HCT116 (cell line): ENCODE measurements at regions not wholly inside any gene's neighbourhood (a gene's known extent, or its start where the extent isn't known, plus 50 kb on each side); places are given as distances from the start of the nearest gene placed in this dataset.

Experiments
- ATAC-seq: fragments of 200-7000 bp; cut with Tn5 transposase; 2 replicates; pipeline ENCODE4 v1.9.1; 2020; ENCODE audit warnings: mild to moderate bottlenecking, moderate library complexity
- BruUV-seq: library from RNA; stranded (reverse); fragments of 400-500 nt; replicated peaks from 2 replicates; lab custom pipeline; 2021; lab: Mats Ljungman, UMichigan
- CTCF ChIA-PET: fragments of 300-600 bp; sonication (Branson Sonifier 250); formaldehyde crosslinking; loops from one replicate; lab custom pipeline; 2021; ENCODE audit warnings: antibody characterized with exemption; lab: Charles Lee
- POLR2A ChIA-PET: fragments of 300-600, 350-600 bp; sonication (Branson Sonifier 250); formaldehyde crosslinking; loops from one replicate; lab custom pipeline; 2021; ENCODE audit warnings: antibody characterized with exemption; lab: Charles Lee
- RAD21 ChIA-PET, 2 experiments: fragments of 300-600 bp; sonication (Branson Sonifier 250); formaldehyde crosslinking; loops; one replicate each; lab custom pipeline; 2023; ENCODE audit warnings: low total read pairs in 2 of 2; ENCODE audit not compliant: uncharacterized antibody in 2 of 2, unreplicated experiment in 2 of 2, low non-redundant PET in 1 of 2; lab: Charles Lee
- DNase-seq: peaks from one replicate; pipeline ENCODE4 v3.0.0-alpha.2; 2010; ENCODE audit warnings: low read depth, low spot score
- H2AFZ ChIP-seq: fragments of 200-600 bp; shearing (Covaris generic), sonication (generic); 2 replicates; pipeline ENCODE4 v1.6.1; 2017; ENCODE audit warnings: low read depth, mixed run types, mixed read lengths, antibody characterized with exemption, low read length; ENCODE audit not compliant: poor library complexity, severe bottlenecking
- H3K27ac ChIP-seq: 2 replicates; pipeline ENCODE4 v1.5.1; 2012; ENCODE audit warnings: low read depth, low read length
- H3K27me3 ChIP-seq: fragments of 200-600 bp; sonication (generic); 2 replicates; pipeline ENCODE4 v1.6.1; 2016; ENCODE audit warnings: mixed run types, low read length, mixed read lengths; ENCODE audit not compliant: insufficient read depth
- H3K36me3 ChIP-seq, 2 experiments: fragments of 200-500 bp in 1 of 2; fragments of 200-600 bp in 1 of 2; sonication (Bioruptor generic) in 1 of 2; sonication (generic) in 1 of 2; 2 replicates each; pipeline versions ENCODE4 v1.5.1 to v1.6.1; 2014 to 2016; ENCODE audit warnings: low read length in 2 of 2, inconsistent platforms in 1 of 2, mixed read lengths in 1 of 2, mixed run types in 1 of 2; ENCODE audit not compliant: insufficient read depth in 2 of 2, control insufficient read depth in 1 of 2
- H3K4me1 ChIP-seq, 2 experiments: fragments of 200-600 bp in 1 of 2; sonication (generic) in 1 of 2; 2 replicates each; pipeline versions ENCODE4 v1.5.1 to v1.6.1; 2012 to 2017; ENCODE audit warnings: low read length in 2 of 2, inconsistent platforms in 1 of 2, mild to moderate bottlenecking in 1 of 2, mixed read lengths in 1 of 2, mixed run types in 1 of 2, moderate library complexity in 1 of 2; ENCODE audit not compliant: insufficient read depth in 2 of 2, control insufficient read depth in 1 of 2
- H3K4me2 ChIP-seq: fragments of 200-600 bp; sonication (generic); 2 replicates; pipeline ENCODE4 v1.6.1; 2017; ENCODE audit warnings: mixed run types, low read length, mixed read lengths
- H3K4me3 ChIP-seq, 2 experiments: fragments of 200-600 bp in 1 of 2; sonication (generic) in 1 of 2; replicated peaks in 1 of 2; 2 replicates each; pipeline ENCODE4 v1.5.1; 2011 to 2016; ENCODE audit warnings: low read length in 2 of 2, control low read depth in 1 of 2, low read depth in 1 of 2, mild to moderate bottlenecking in 1 of 2, mixed read lengths in 1 of 2, mixed run types in 1 of 2
- H3K79me2 ChIP-seq: fragments of 200-600 bp; sonication (generic); 2 replicates; pipeline ENCODE4 v1.6.1; 2017; ENCODE audit warnings: mild to moderate bottlenecking, mixed run types, low read length, moderate library complexity, mixed read lengths; ENCODE audit not compliant: insufficient read depth
- H3K9ac ChIP-seq: fragments of 200-600 bp; sonication (generic); 2 replicates; pipeline ENCODE4 v1.6.1; 2016; ENCODE audit warnings: low read length, mixed read lengths
- H3K9me2 ChIP-seq: fragments of 200-600 bp; sonication (generic), shearing (Covaris generic); 2 replicates; pipeline ENCODE4 v1.6.1; 2017; ENCODE audit warnings: mixed run types, mild to moderate bottlenecking, moderate library complexity; ENCODE audit not compliant: insufficient read depth
- H3K9me3 ChIP-seq, 2 experiments: fragments of 200-500 bp in 1 of 2; fragments of 200-600 bp in 1 of 2; sonication (Bioruptor generic) in 1 of 2; sonication (generic) in 1 of 2; 2 replicates each; pipeline ENCODE4 v1.6.1; 2014 to 2017; ENCODE audit warnings: low read length in 2 of 2, mixed read lengths in 2 of 2, inconsistent platforms in 1 of 2, low read depth in 1 of 2, mild to moderate bottlenecking in 1 of 2, mixed run types in 1 of 2, moderate library complexity in 1 of 2; ENCODE audit not compliant: control insufficient read depth in 1 of 2, insufficient read depth in 1 of 2
- H4K20me1 ChIP-seq: fragments of 200-600 bp; sonication (generic), shearing (Covaris generic); 2 replicates; pipeline ENCODE4 v1.6.1; 2017; ENCODE audit warnings: mixed run types, mild to moderate bottlenecking, moderate library complexity; ENCODE audit not compliant: insufficient read depth
- CEBPB ChIP-seq: IDR thresholded peaks from 2 replicates; pipeline ENCODE4 v1.6.1; 2012; ENCODE audit warnings: low read depth
- EZH2phosphoT487 ChIP-seq: fragments of 200-600 bp; IDR thresholded peaks from 2 replicates; pipeline ENCODE4 v1.6.1; 2018; ENCODE audit warnings: antibody characterized with exemption, borderline replicate concordance
- FOSL1 ChIP-seq: IDR thresholded peaks from 2 replicates; pipeline ENCODE4 v1.6.1; 2012; ENCODE audit warnings: low read depth
- MAX ChIP-seq: IDR thresholded peaks from 2 replicates; pipeline ENCODE4 v1.6.1; 2012
- POLR2AphosphoS5 ChIP-seq: IDR thresholded peaks from 2 replicates; pipeline ENCODE4 v1.6.1; 2011; ENCODE audit warnings: mild to moderate bottlenecking, low read depth, low read length, moderate library complexity
- RAD21 ChIP-seq: IDR thresholded peaks from 2 replicates; pipeline ENCODE4 v1.6.1; 2012; ENCODE audit warnings: low read depth, mild to moderate bottlenecking
- SP1 ChIP-seq: IDR thresholded peaks from 2 replicates; pipeline ENCODE4 v1.6.1; 2012; ENCODE audit warnings: low read depth
- TCF7L2 ChIP-seq: IDR thresholded peaks from 2 replicates; pipeline ENCODE4 v1.7.0; 2011; ENCODE audit warnings: borderline replicate concordance, inconsistent platforms; ENCODE audit not compliant: insufficient read depth, insufficient read length; ENCODE audit errors: extremely low read depth
- ZFX ChIP-seq: fragments of 450-650 bp; IDR thresholded peaks from 2 replicates; pipeline ENCODE4 v1.6.1; 2017
- intact Hi-C: fragments of 100-400 bp; cut with micrococcal nuclease; formaldehyde crosslinking; loops from 2 replicates; pipeline ENCODE4 v1.10.0; 2022
- TF ChIP-seq, protein P1 (sequence below): IDR thresholded peaks from 2 replicates; pipeline ENCODE4 v1.6.1; 2011; ENCODE audit warnings: mild to moderate bottlenecking, low read length, moderate library complexity; ENCODE audit not compliant: insufficient replicate concordance; ENCODE audit errors: extremely low read depth
- TF ChIP-seq, protein P2 (sequence below), 3 experiments: fragments of 200-600 bp in 1 of 3; sonication (generic) in 1 of 3; IDR thresholded peaks in 2 of 3; conservative IDR thresholded peaks in 1 of 3; 2 replicates each; pipeline ENCODE4 v1.5.1; 2012 to 2017; ENCODE audit warnings: low read depth in 2 of 3, low read length in 2 of 3, antibody characterized with exemption in 1 of 3, borderline replicate concordance in 1 of 3, control low read depth in 1 of 3, mild to moderate bottlenecking in 1 of 3, mixed read lengths in 1 of 3, mixed run types in 1 of 3, moderate library complexity in 1 of 3; ENCODE audit not compliant: insufficient read depth in 1 of 3
- TF ChIP-seq, protein P3 (sequence below): IDR thresholded peaks from 2 replicates; pipeline ENCODE4 v1.6.1; 2012

GRCh38 chr9:89247431-89248353 is 63.3 kb upstream of the CKS2 start:
- Histone ChIP-seq H3K4me1 (0 out of 4 replicates have a peak, but pooled peaks cover 0 to 3% of the 10 kb centered on the region in 2 experiments), H3K9me3 (no peaks in the 10 kb centered on the region), H3K27me3 (no peaks in the 10 kb centered on the region), H3K4me3 (no peak overlapping the region), H3K27ac (no peak overlapping the region), H2AFZ (no peak overlapping the region), H3K9me2 (no peaks in the 10 kb centered on the region), H3K9ac (no peak overlapping the region), H3K36me3 (no peaks in the 10 kb centered on the region)
- ChIA-PET POLR2A (no interaction called here), RAD21 (no interaction called here)
- intact Hi-C loops = no loop called here
- DNase-seq = no peak
- TF ChIP-seq FOSL1 = no peak
- TF ChIP-seq, protein P1, sequence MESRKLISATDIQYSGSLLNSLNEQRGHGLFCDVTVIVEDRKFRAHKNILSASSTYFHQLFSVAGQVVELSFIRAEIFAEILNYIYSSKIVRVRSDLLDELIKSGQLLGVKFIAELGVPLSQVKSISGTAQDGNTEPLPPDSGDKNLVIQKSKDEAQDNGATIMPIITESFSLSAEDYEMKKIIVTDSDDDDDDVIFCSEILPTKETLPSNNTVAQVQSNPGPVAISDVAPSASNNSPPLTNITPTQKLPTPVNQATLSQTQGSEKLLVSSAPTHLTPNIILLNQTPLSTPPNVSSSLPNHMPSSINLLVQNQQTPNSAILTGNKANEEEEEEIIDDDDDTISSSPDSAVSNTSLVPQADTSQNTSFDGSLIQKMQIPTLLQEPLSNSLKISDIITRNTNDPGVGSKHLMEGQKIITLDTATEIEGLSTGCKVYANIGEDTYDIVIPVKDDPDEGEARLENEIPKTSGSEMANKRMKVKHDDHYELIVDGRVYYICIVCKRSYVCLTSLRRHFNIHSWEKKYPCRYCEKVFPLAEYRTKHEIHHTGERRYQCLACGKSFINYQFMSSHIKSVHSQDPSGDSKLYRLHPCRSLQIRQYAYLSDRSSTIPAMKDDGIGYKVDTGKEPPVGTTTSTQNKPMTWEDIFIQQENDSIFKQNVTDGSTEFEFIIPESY = no peak
- TF ChIP-seq ZFX = no peak
- TF ChIP-seq TCF7L2 = no peak
- TF ChIP-seq, protein P2, sequence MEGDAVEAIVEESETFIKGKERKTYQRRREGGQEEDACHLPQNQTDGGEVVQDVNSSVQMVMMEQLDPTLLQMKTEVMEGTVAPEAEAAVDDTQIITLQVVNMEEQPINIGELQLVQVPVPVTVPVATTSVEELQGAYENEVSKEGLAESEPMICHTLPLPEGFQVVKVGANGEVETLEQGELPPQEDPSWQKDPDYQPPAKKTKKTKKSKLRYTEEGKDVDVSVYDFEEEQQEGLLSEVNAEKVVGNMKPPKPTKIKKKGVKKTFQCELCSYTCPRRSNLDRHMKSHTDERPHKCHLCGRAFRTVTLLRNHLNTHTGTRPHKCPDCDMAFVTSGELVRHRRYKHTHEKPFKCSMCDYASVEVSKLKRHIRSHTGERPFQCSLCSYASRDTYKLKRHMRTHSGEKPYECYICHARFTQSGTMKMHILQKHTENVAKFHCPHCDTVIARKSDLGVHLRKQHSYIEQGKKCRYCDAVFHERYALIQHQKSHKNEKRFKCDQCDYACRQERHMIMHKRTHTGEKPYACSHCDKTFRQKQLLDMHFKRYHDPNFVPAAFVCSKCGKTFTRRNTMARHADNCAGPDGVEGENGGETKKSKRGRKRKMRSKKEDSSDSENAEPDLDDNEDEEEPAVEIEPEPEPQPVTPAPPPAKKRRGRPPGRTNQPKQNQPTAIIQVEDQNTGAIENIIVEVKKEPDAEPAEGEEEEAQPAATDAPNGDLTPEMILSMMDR (IDR thresholded peaks at IDR 0.05 in 2 of 3, conservative IDR thresholded peaks at IDR 0.05 in 1 of 3; ENCODE audit: borderline replicate concordance in 1 of 3, insufficient read depth in 1 of 3, low read depth in 2 of 3, low read length in 2 of 3) = no peak
- no peak for TF ChIP-seq CEBPB
- no peak for TF ChIP-seq POLR2AphosphoS5
- TF ChIP-seq, protein P3, sequence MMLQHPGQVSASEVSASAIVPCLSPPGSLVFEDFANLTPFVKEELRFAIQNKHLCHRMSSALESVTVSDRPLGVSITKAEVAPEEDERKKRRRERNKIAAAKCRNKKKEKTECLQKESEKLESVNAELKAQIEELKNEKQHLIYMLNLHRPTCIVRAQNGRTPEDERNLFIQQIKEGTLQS = no peak
- TF ChIP-seq SP1 = no peak
- no peak for TF ChIP-seq EZH2phosphoT487
- TF ChIP-seq MAX = no peak
- no peak for TF ChIP-seq RAD21
- TF ChIP-seq, all 23 proteins: peak for 0
- Histone ChIP-seq H3K79me2 (no peaks in the 10 kb centered on the region), H3K4me2 (no peak overlapping the region), H4K20me1 (no peaks in the 10 kb centered on the region)
- CTCF ChIA-PET = no interaction called here
- no peak for ATAC-seq
- no TSS peak for BruUV-seq
